ENCODE measurements at regions not wholly inside any gene's neighbourhood (a gene's known extent, or its start where the extent isn't known, plus 50 kb on each side); places are given as distances from the start of the nearest gene placed in this dataset.

GRCh38 chr17:79217473-79218135 is 143.0 kb downstream of the ENGASE start:
- no peak overlapping the region for H3K4me3 ChIP-seq
- no peak for ATAC-seq
- no peak overlapping the region for H3K27ac ChIP-seq
- no peak for DNase-seq
- H3K27me3 ChIP-seq (ENCODE audit: low read depth): peaks cover 76% of the 10 kb centered on the region
- TF ChIP-seq, protein P1, sequence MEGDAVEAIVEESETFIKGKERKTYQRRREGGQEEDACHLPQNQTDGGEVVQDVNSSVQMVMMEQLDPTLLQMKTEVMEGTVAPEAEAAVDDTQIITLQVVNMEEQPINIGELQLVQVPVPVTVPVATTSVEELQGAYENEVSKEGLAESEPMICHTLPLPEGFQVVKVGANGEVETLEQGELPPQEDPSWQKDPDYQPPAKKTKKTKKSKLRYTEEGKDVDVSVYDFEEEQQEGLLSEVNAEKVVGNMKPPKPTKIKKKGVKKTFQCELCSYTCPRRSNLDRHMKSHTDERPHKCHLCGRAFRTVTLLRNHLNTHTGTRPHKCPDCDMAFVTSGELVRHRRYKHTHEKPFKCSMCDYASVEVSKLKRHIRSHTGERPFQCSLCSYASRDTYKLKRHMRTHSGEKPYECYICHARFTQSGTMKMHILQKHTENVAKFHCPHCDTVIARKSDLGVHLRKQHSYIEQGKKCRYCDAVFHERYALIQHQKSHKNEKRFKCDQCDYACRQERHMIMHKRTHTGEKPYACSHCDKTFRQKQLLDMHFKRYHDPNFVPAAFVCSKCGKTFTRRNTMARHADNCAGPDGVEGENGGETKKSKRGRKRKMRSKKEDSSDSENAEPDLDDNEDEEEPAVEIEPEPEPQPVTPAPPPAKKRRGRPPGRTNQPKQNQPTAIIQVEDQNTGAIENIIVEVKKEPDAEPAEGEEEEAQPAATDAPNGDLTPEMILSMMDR (IDR thresholded peaks at IDR 0.05): no peak
- H3K9me3 ChIP-seq: no peaks in the 10 kb centered on the region
- no peaks in the 10 kb centered on the region for H3K36me3 ChIP-seq
- intact Hi-C loops (cut with DNase I): no loop called here
- no peaks in the 10 kb centered on the region for H3K4me1 ChIP-seq

- no peaks in the 10 kb centered on the region for H3K9me3 ChIP-seq
- TF ChIP-seq, protein P1 (IDR thresholded peaks at IDR 0.05): no peak
- H3K36me3 ChIP-seq: no peaks in the 10 kb centered on the region
- ATAC-seq (no peak), DNase-seq (no peak)
- H3K4me3 ChIP-seq: no peak overlapping the region
- peaks cover 74% of the 10 kb centered on the region for H3K27me3 ChIP-seq (ENCODE audit: low read depth)
- no peaks in the 10 kb centered on the region for H3K4me1 ChIP-seq
- no peak overlapping the region for H3K27ac ChIP-seq
- intact Hi-C loops (cut with DNase I): no loop called here
Measured at GRCh38 chr17:79216826-79217225, 142.2 kb downstream of the ENGASE start.

- Histone ChIP-seq H3K27me3 (ENCODE audit: low read depth) (peaks cover 74% of the 10 kb centered on the region), H3K27ac (no peak overlapping the region), H3K9me3 (no peaks in the 10 kb centered on the region), H3K4me3 (no peak overlapping the region), H3K36me3 (no peaks in the 10 kb centered on the region), H3K4me1 (no peaks in the 10 kb centered on the region)
- TF ChIP-seq, protein P1 (IDR thresholded peaks at IDR 0.05): no peak
- DNase-seq (no peak), ATAC-seq (no peak)
- intact Hi-C loops (cut with DNase I): no loop called here
Measured at GRCh38 chr17:79216391-79216790, 141.8 kb downstream of the ENGASE start.

DNA sequence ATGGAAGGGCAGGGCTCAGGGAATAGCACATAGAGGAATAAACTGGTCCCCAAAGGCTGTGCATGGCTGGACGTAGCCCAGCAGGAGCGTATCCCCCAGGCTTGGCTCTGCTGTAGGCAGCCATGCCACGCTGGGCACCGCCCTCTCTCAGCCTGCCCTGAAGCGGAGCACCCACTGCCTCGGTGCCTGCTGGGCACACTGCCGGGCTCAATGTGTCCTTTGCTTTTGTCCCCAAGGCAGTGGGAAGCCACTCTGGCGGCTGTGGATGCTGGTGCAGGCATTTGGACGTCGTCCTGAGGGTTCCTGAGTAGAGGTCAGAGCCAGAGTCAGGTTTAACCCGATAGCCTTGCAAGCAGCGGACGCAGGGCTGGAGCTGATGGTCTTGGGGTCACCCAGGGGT is 141.0 kb downstream of the ENGASE start:
- H3K36me3 ChIP-seq: no peaks in the 10 kb centered on the region
- H3K4me3 ChIP-seq: no peak overlapping the region
- H3K9me3 ChIP-seq: no peaks in the 10 kb centered on the region
- intact Hi-C loops (cut with DNase I): no loop called here
- no peaks in the 10 kb centered on the region for H3K4me1 ChIP-seq
- H3K27ac ChIP-seq: no peak overlapping the region
- DNase-seq (no peak), ATAC-seq (no peak)
- TF ChIP-seq, protein P1 (IDR thresholded peaks at IDR 0.05): no peak
- H3K27me3 ChIP-seq (ENCODE audit: low read depth): peaks cover 74% of the 10 kb centered on the region

DNA sequence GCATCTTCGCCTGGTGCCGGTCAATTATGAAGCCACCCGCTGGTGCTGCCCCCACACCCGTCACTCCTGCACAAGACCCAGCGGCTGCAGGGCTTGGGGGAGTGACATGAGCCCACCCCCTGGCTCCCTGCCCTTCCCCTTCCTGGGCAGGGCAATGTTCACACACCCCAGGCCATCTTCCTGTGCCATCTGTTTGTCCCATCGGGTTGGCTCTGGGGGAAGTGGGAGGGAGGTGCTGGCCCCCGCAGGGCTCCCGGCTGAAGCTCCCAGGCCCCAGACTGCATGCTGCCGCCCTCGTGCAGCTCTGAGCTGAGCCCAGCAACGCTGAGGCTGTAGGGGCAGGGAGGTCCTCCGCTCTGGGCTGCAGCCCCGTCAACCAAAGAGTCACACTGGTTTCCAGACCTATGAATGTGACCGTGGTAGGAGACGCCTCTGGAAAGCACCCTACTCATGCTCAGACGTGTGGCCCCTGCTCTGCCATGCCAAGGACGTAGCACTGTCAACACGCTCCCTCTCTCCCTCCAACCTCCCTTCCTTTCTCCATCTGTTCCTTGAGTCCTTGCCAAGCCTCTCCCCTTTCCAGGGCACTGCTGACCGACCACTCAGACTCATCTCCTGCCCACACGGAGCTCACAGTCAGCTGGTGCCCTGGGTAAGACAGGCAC is 140.4 kb downstream of the ENGASE start:
- Histone ChIP-seq H3K27ac (no peak overlapping the region), H3K36me3 (no peaks in the 10 kb centered on the region), H3K4me1 (no peaks in the 10 kb centered on the region), H3K4me3 (no peak overlapping the region), H3K27me3 (ENCODE audit: low read depth) (peaks cover 73% of the 10 kb centered on the region), H3K9me3 (no peaks in the 10 kb centered on the region)
- ATAC-seq (no peak), DNase-seq (no peak)
- TF ChIP-seq, protein P1 (IDR thresholded peaks at IDR 0.05): no peak
- intact Hi-C loops (cut with DNase I): no loop called here

Data from lower lobe of right lung (tissue), 2 donors.